ENCODE measurements at regions not wholly inside any gene's neighbourhood (a gene's known extent, or its start where the extent isn't known, plus 50 kb on each side); places are given as distances from the start of the nearest gene placed in this dataset.

GRCh38 chr2:167491788-167492187 is 603.5 kb downstream of the XIRP2 start:
- no peak for DNase-seq
- H3K27me3 ChIP-seq (ENCODE audit: insufficient read depth), result no peaks in the 10 kb centered on the region
- no peak overlapping the region for H3K9ac ChIP-seq
- H3K4me3 ChIP-seq (ENCODE audit: low read depth in 2 of 2, low read length in 1 of 2), result no peak overlapping the region
- H2AFZ ChIP-seq (ENCODE audit: low read depth), result no peak overlapping the region
- ChIA-PET POLR2A (no interaction called here), CTCF (interaction anchor here (0.6 kb wide), 1 partner anchor 10 kb away, joined by 4 read pairs; no protein-coding TSS in a partner anchor)
- H3K4me1 ChIP-seq (ENCODE audit: control insufficient read depth in 1 of 2, insufficient read depth in 2 of 2, low read depth in 1 of 2, low read length in 1 of 2), result no peaks in the 10 kb centered on the region
- H3F3A ChIP-seq (replicated peaks; ENCODE audit: insufficient read depth), result no peaks in the 10 kb centered on the region
- no peaks in the 10 kb centered on the region for H4K20me1 ChIP-seq (ENCODE audit: insufficient read depth)
- no peak for TF ChIP-seq ZBTB33 (IDR thresholded peaks at IDR 0.05; ENCODE audit: borderline replicate concordance, low read depth)
- TF ChIP-seq FOXJ3 (CRISPR knock-in tag; IDR thresholded peaks at IDR 0.05), result no peak
- TF ChIP-seq CHD2 (IDR thresholded peaks at IDR 0.05; ENCODE audit: low read length, partially characterized antibody), result no peak
- no peak for TF ChIP-seq GATA2 (CRISPR knock-in tag; IDR thresholded peaks at IDR 0.05)
- TF ChIP-seq RAD21 (IDR thresholded peaks at IDR 0.05; ENCODE audit: low read length), result no peak
- TF ChIP-seq FOXM1 (IDR thresholded peaks at IDR 0.05; ENCODE audit: low read depth), result no peak
- TF ChIP-seq USF1 (IDR thresholded peaks at IDR 0.05; ENCODE audit: borderline replicate concordance, low read depth), result no peak
- TF ChIP-seq POLR2AphosphoS5 (IDR thresholded peaks at IDR 0.05; ENCODE audit: low read depth, low read length), result no peak
- no peak for TF ChIP-seq RFX5 (IDR thresholded peaks at IDR 0.05; ENCODE audit: low read length)
- no peaks in the 10 kb centered on the region for H3K9me3 ChIP-seq
- H3K79me2 ChIP-seq (ENCODE audit: insufficient read depth), result no peaks in the 10 kb centered on the region
- H3K27ac ChIP-seq (ENCODE audit: low read depth in 2 of 2, low read length in 1 of 2), result no peak overlapping the region
- WGBS (ENCODE audit: low lambda C conversion rate), result 85% methylated on average over 3 of the region's 3 CpGs
- no peaks in the 10 kb centered on the region for H3K9me2 ChIP-seq
- no peaks in the 10 kb centered on the region for H3K36me3 ChIP-seq (replicated peaks in 1 of 2; ENCODE audit: control insufficient read depth in 1 of 2, insufficient read depth in 2 of 2, low read length in 1 of 2)
- H3K4me2 ChIP-seq, result no peak overlapping the region

GRCh38 chr2:167490455-167490854 is 602.2 kb downstream of the XIRP2 start:
- no peak for DNase-seq

More at GRCh38 chr2:167490455-167490854, 602.2 kb downstream of the XIRP2 start:
- ChIA-PET POLR2A (no interaction called here), CTCF (interaction anchor here (0.6 kb wide), 1 partner anchor 343 kb away, joined by 3 read pairs; no protein-coding TSS in a partner anchor)
- H2AFZ ChIP-seq (ENCODE audit: low read depth), result no peak overlapping the region
- no peaks in the 10 kb centered on the region for H3K79me2 ChIP-seq (ENCODE audit: insufficient read depth)
- H3K36me3 ChIP-seq (replicated peaks in 1 of 2; ENCODE audit: control insufficient read depth in 1 of 2, insufficient read depth in 2 of 2, low read length in 1 of 2), result no peaks in the 10 kb centered on the region
- H3K4me3 ChIP-seq (ENCODE audit: low read depth in 2 of 2, low read length in 1 of 2), result no peak overlapping the region
- H3K4me2 ChIP-seq, result no peak overlapping the region
- no peak overlapping the region for H3K9ac ChIP-seq
- H3K4me1 ChIP-seq (ENCODE audit: control insufficient read depth in 1 of 2, insufficient read depth in 2 of 2, low read depth in 1 of 2, low read length in 1 of 2), result no peaks in the 10 kb centered on the region
- H3K9me2 ChIP-seq, result no peaks in the 10 kb centered on the region
- no peaks in the 10 kb centered on the region for H3F3A ChIP-seq (replicated peaks; ENCODE audit: insufficient read depth)
- TF ChIP-seq MAX (IDR thresholded peaks at IDR 0.05; ENCODE audit: low read depth), result no peak
- TF ChIP-seq REST (IDR thresholded peaks at IDR 0.05; ENCODE audit: low read depth, low read length), result no peak
- TF ChIP-seq FOXM1 (IDR thresholded peaks at IDR 0.05; ENCODE audit: low read depth), result no peak
- no peak for TF ChIP-seq TEAD4 (IDR thresholded peaks at IDR 0.05; ENCODE audit: borderline replicate concordance, insufficient read depth)
- TF ChIP-seq SMC3 (IDR thresholded peaks at IDR 0.05; ENCODE audit: low read depth, low read length), result no peak
- TF ChIP-seq NFIC (IDR thresholded peaks at IDR 0.05; ENCODE audit: borderline replicate concordance), result no peak
- no peak for TF ChIP-seq CTCF (IDR thresholded peaks at IDR 0.05)
- no peak for TF ChIP-seq RXRA (IDR thresholded peaks at IDR 0.05; ENCODE audit: borderline replicate concordance, low read depth)
- H3K9me3 ChIP-seq, result no peaks in the 10 kb centered on the region
- no peaks in the 10 kb centered on the region for H4K20me1 ChIP-seq (ENCODE audit: insufficient read depth)
- no peaks in the 10 kb centered on the region for H3K27me3 ChIP-seq (ENCODE audit: insufficient read depth)
- no peak overlapping the region for H3K27ac ChIP-seq (ENCODE audit: low read depth in 2 of 2, low read length in 1 of 2)

Measured in SK-N-SH (cell line).